Activated CD4-positive, alpha-beta T cell treated with anti-CD3 and anti-CD28 coated beads, Interleukin-2, amount 50 U/mL, for 1 hour (primary cell): ENCODE measurements at regions not wholly inside any gene's neighbourhood (a gene's known extent, or its start where the extent isn't known, plus 50 kb on each side); places are given as distances from the start of the nearest gene placed in this dataset.
A peak's percentile ranks its signal among the peaks of the same experiment; 100 is the strongest.

Source experiments
- DNase-seq: peaks from one replicate; pipeline ENCODE4 v3.0.0-alpha.2; 2020

- no peak for DNase-seq
These were observed 328.4 kb upstream of the SMIM30 start for GRCh38 chr7:113446791-113447190.

- no peak for DNase-seq
These were observed 328.0 kb upstream of the SMIM30 start for GRCh38 chr7:113446391-113446790.

GRCh38 chr7:113444261-113444660, 325.9 kb upstream of the SMIM30 start:
- DNase-seq, result no peak

DNA sequence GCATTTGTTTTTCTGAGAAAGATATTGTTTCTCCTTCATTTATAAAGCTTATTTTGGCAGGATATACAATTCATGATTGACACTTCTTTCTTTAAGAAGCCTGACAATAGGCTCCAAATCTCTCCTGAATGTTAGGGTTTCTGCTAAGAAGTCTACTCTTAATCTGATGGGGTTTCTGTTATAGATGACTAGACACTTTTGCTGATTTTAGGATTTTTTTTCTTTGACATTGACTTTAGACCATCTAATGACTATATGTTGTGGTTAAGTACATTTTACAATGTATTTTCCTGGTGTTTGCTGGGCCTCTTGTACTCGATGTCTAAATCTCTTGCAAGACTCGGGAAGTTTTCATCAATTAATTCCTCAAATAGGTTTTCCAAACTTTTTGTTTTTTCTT, 321.8 kb upstream of the SMIM30 start:
- DNase-seq, result no peak

DNA sequence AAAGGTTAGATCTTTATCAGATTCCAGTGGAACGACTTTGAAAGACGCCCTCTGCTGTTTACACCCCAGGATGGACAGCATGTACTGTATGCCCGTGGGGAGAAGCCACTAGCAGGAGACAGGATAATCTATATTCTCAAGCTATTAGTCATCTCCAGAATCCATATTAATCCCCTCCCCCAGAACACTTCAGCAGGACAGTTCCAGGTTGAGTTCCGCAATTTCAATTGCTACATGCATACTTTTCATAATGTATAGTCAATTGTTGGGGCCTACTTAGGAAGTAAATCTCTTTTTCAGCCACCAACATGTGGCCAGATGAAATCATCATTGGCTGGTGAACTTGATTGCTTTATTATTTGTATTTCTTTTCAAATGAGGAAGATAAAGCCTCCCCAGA, 313.1 kb upstream of the SMIM30 start:
- no peak for DNase-seq

GRCh38 chr7:113424185-113424817, 305.9 kb upstream of the SMIM30 start:
- DNase-seq, result no peak

DNA sequence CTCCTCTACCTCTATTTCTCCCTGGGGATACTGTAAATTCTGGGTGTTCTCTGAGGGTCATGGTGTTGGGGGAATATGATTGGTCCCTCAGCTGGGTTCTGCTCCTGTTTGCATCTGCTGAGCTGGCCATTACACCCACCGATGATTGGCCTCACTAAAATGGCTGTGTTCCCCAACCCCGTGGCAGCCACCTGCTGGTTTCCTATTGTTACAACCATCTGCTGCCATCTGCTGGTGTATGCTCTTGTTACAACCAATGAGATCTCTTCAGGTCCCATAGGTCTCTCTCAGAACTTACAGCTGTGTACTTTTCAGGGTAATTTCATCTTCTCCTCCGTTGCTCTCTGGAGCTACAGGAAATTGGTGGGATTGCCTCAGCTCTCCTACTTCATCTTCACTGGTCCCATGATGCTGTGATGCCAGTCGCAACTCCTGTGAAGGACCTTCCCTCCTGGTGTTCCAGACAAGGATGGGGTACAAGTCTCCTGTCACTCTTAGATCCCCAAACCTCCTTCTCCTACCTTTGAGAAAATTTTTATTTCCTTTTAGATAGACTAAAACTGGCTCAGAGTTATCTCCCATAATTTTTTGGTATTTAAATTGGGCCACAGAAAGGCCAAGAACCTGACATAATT, 303.5 kb upstream of the SMIM30 start:
- DNase-seq, result peak; percentile 68

DNA sequence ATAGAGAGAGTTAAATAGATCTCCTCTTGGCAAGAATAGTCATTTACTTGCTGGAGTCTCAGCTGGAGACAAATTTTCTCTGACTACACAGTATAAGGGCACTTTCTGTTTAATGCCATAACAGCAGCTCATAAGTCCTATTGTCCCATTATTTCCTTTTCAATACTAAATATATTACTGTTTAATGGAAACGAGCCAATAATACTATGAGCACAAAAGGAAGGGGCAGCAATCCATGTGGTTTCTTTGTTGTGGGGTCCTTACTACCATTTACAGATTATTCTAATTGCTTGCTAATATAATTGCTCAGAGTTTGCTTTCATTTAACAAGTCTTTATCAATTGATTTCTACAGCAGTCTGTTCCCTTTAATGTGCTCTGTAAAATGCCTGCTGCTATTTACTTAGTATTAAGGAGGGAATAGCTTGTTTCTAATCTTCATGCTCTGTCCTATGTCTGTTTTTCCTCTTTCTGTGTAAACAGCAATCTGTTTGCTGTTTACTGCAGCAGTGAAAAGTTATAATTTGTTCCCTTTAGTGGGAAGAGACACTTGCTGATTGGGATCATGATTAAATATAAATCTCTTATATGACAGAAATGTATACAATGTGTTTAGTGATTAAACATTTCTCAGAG, 296.2 kb upstream of the SMIM30 start:
- DNase-seq, result no peak

DNA sequence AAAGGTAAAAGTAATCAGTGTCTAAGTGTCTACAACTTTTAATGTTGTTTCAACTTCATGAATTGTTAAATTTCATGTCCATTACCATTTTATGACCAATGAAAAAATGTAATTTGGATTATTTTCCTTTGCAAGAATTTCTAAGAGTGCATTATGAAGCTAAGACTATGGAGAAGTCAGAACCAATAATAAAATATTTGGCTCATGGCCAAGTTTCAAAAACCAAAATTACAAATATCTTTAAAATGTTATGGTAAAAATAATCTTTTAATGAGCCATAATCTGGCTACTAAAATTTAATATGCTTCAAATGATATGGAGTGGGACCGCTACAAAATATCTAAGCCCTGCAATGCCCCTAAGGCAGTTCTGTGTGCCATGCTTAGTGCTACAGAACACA, 294.1 kb upstream of the SMIM30 start:
- DNase-seq, result no peak

- DNase-seq, result no peak
These were observed 292.4 kb upstream of the SMIM30 start for GRCh38 chr7:113410796-113411195.

DNA sequence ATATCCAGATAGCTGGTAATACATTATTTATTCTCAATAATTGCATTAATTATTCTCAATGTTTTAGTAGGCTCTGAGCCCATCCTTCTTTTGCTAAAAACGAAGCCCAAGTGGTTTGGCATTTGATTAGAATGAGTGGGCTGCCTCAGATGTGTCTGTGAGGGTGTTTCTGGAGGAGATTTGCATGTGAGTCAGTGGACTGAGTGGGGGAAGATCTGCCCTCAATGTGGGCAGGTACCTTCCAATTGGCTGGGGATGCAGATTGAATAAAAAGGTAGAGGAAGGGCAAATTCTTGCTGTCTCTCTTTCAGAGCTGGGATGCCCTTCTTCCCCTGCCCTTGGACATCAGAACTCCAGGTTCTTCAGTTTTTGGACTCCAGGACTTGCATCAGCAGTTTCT, 290.6 kb upstream of the SMIM30 start:
- DNase-seq, result no peak

GRCh38 chr7:113405296-113406056, 287.1 kb upstream of the SMIM30 start:
- no peak for DNase-seq

GRCh38 chr7:113404245-113404644, 285.9 kb upstream of the SMIM30 start:
- no peak for DNase-seq

DNA sequence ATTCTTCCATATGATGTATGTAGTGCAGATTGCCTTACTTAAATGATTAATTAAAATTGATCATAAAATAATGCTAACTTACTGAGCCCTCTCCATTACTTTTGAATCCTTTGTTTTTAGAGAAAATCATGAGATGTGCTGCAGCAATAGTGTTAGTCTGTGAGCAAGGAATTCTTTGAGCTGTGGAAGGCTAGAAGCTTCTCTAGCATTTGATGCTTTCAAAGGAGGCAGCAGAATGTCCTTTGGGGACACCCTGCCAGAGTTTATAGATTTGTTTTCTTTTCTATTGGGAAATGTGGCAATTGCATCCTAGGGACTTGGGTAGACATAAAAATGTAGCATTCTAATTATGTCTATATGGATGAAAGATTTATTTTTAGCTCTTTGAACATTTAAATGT, 284.1 kb upstream of the SMIM30 start:
- DNase-seq, result no peak

DNA sequence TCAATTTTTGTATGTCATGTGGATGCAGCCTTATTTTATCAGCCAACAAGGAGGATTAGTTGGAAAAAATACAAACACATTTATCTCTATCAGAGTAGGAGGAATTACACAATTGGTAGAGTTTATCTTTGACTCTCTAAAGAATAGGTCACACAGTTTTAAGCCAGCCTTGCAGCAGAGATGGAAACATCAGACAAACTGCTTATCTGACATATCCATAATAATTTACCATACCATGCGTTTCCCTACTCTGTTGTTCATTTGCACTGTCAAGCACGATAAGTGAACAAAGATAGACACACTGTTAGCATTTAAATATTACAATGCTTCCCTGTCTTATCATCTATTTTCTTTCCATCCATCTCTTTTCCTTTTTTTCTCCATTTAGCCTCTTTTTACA, 283.7 kb upstream of the SMIM30 start:
- DNase-seq, result no peak

GRCh38 chr7:113394856-113395255, 276.5 kb upstream of the SMIM30 start:
- no peak for DNase-seq

DNA sequence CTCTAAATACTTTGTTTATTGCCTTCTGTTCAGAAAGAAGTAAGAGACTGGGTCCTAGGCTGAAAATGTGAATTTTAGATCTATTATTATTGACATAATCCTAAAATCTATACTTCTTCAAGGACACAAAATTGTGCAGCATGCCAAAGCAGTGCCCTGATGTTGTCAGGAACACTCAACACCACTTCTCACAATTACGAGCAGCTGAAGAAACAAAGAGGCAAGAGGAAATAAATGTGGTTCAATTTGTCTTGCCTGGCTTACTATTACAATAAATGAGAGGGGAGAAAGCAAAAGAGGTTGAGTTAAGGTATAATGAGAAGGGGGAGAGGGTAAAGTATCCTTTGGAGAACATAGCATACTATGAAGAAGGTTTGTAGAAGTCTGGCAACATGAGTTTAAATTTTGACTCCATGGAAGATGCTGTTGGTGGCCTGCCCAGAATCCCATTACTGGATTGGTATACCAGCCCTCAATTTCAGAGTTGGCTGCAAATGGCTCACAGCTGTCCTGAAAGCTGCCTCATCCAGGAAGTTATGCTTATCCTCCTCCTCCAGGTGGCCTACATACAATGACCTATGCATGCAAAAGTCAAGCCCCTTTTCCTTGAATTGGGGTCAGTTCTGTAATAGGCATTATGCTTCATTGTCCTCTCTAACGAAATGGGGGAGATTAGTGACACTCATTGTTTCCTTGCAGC, 274.6 kb upstream of the SMIM30 start:
- DNase-seq, result no peak

DNA sequence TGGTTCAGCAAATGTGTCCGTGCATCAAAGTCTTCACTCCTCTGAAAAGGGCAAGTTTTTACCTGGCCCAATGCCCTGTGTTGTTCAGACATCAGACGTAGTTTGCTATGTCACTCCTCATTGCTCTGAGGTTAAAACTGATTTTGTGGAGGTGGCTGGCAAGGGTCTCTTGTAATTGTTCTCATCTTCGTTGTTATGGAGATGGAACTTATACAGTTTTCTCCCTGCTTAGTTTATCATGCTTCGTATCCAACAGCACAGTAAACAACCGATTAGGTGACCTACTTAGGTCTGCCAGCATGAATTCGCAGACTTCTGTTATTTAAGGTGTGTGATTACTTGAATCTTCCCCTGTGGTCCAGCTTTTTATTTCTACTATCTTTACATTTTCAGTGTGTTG, 274.1 kb upstream of the SMIM30 start:
- no peak for DNase-seq

DNA sequence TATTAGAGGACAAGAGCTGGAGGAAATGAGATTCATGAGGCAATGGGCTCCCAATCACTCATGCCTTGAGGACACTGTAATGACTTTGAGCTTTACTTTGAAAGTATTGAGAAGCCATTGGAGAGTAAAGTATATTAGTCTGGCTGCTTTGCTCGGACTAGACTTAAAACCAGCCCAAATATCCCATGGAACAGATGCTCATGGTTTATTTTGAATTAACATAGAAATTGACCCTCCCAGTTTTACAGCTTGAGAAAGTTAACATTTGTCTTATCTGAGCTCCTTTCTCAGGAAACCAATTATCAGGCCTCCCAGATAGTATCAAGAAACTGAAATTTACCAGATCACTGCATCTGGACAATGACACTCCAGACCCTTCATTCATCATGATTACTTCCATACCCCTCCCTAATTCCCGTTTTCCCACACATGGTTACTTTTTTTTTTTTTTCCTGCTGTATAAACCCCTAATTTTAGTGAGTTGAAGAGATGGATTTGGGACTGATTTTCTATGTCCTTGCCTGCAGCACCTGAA, 270.8 kb upstream of the SMIM30 start:
- no peak for DNase-seq

DNA sequence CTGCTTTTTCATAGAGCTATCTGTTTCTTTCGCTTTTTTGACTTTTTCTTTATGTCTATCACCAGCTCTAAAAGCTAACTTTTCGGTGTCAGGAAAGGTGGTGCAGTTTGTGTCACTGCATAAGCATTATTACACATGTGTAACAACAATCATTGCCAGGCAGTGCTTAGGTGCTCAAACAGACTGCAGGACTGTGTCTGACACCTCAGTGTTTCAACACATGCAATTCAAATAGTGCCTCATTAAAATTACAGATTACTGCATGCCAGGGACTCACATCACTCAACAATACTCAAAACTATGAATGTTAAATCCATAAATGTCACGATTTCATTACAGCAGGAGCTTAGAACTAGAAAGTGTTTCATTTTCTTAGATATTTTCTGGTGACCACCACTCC, 265.3 kb upstream of the SMIM30 start:
- DNase-seq, result no peak

DNA sequence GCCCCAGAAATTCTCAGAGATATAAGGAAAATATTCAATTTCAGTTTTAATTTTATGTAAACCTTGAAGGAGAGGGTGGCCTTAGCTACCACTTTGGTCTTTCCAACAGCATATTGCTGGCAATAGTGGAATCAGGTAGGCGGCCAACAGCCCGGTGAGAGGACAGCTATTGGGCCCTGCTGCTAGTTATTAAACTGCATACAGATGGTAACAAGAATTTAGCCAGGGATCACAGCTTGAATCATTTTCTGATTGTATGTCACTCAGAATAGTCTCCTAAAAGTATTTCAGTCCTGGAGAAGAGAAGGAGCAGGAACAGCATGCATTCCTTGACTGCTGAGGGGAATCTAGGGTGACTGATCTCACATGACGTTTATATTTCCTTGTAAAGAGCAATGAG, 261.4 kb upstream of the SMIM30 start:
- DNase-seq, result no peak

- no peak for DNase-seq
These were observed 256.6 kb upstream of the SMIM30 start for GRCh38 chr7:113374955-113375354.

DNA sequence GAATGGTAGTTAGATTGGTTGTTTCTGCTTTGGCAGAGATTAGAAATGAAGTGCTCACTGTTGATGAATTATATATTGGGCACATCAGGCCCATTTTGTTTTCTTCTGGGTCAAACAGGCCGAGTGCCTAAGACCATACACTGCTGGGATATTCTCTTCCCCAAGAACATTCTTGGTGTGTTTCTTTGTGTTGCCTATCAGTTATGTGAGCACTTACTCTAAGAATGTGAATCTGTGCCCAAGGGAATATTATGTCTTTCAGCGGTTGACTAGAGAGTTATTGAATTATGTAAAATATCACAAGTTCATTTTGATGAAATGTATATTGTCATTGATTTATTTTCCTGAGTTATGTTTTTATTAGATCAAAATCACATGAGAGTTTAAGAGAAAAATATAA, 255.5 kb upstream of the SMIM30 start:
- DNase-seq, result no peak
